ENCODE measurements at regions not wholly inside any gene's neighbourhood (a gene's known extent, or its start where the extent isn't known, plus 50 kb on each side); places are given as distances from the start of the nearest gene placed in this dataset.
"Not testable (repeated sequence)": the region's sequence is repeated elsewhere in the genome, so short reads cannot be mapped to it uniquely, and the experiment has no call there.

- no peak for ATAC-seq
These were observed 382.8 kb upstream of the POM121L12 start for GRCh38 chr7:52652621-52653020.

GRCh38 chr7:52648872-52649271 is 386.6 kb upstream of the POM121L12 start:
- DNase-seq (ENCODE audit: missing footprints) (no peak), ATAC-seq (no peak)
- intact Hi-C loops (cut with DNase I): no loop called here

More at GRCh38 chr7:52652621-52653020, 382.8 kb upstream of the POM121L12 start:
- DNase-seq (ENCODE audit: missing footprints): no peak
- intact Hi-C loops (cut with DNase I): no loop called here

- DNase-seq (ENCODE audit: missing footprints): no peak
- intact Hi-C loops (cut with DNase I): no loop called here
- no peak for ATAC-seq
These were observed 388.4 kb upstream of the POM121L12 start for GRCh38 chr7:52647046-52647445.

- ATAC-seq (no peak), DNase-seq (ENCODE audit: missing footprints) (no peak)
- intact Hi-C loops (cut with DNase I): no loop called here
These were observed 395.5 kb upstream of the POM121L12 start for GRCh38 chr7:52639981-52640380.

- ATAC-seq (no peak), DNase-seq (ENCODE audit: missing footprints) (no peak)
- intact Hi-C loops (cut with DNase I): no loop called here
These were observed 396.3 kb upstream of the POM121L12 start for GRCh38 chr7:52639126-52639525.

GRCh38 chr7:52635021-52635420 is 400.4 kb upstream of the POM121L12 start:
- DNase-seq (ENCODE audit: missing footprints) (no peak), ATAC-seq (no peak)
- intact Hi-C loops (cut with DNase I): no loop called here

GRCh38 chr7:52620849-52621248 is 414.6 kb upstream of the POM121L12 start:
- DNase-seq (ENCODE audit: missing footprints): no peak
- intact Hi-C loops (cut with DNase I): no loop called here
- no peak for ATAC-seq

- ATAC-seq (no peak), DNase-seq (ENCODE audit: missing footprints) (no peak)
- intact Hi-C loops (cut with DNase I): no loop called here
These were observed 418.9 kb upstream of the POM121L12 start for GRCh38 chr7:52616552-52616951.

- ATAC-seq (no peak), DNase-seq (ENCODE audit: missing footprints) (no peak)
- intact Hi-C loops (cut with DNase I): no loop called here
These were observed 420.3 kb upstream of the POM121L12 start for GRCh38 chr7:52615021-52615695.

- intact Hi-C loops (cut with DNase I): no loop called here
- no peak for DNase-seq (ENCODE audit: missing footprints)
- ATAC-seq: no peak
These were observed 425.9 kb upstream of the POM121L12 start for GRCh38 chr7:52609511-52609910.

GRCh38 chr7:52592698-52593097 is 442.7 kb upstream of the POM121L12 start:
- no peak for DNase-seq (ENCODE audit: missing footprints)
- intact Hi-C loops (cut with DNase I): no loop called here
- no peak for ATAC-seq

- intact Hi-C loops (cut with DNase I): no loop called here
- DNase-seq (ENCODE audit: missing footprints) (no peak), ATAC-seq (no peak)
These were observed 448.7 kb upstream of the POM121L12 start for GRCh38 chr7:52586704-52587103.

- DNase-seq (ENCODE audit: missing footprints) (no peak), ATAC-seq (no peak)
- intact Hi-C loops (cut with DNase I): no loop called here
These were observed 451.4 kb upstream of the POM121L12 start for GRCh38 chr7:52584041-52584440.

GRCh38 chr7:52573141-52573540 is 462.3 kb upstream of the POM121L12 start:
- ATAC-seq; DNase-seq (ENCODE audit: missing footprints); intact Hi-C loops (cut with DNase I): not testable (repeated sequence)

GRCh38 chr7:52571026-52571425 is 464.4 kb upstream of the POM121L12 start:
- intact Hi-C loops (cut with DNase I): no loop called here
- ATAC-seq (no peak), DNase-seq (ENCODE audit: missing footprints) (no peak)

GRCh38 chr7:52569151-52569550 is 466.3 kb upstream of the POM121L12 start:
- DNase-seq (ENCODE audit: missing footprints): no peak
- intact Hi-C loops (cut with DNase I): no loop called here
- no peak for ATAC-seq

- intact Hi-C loops (cut with DNase I): no loop called here
- DNase-seq (ENCODE audit: missing footprints) (no peak), ATAC-seq (no peak)
These were observed 469.5 kb upstream of the POM121L12 start for GRCh38 chr7:52565974-52566373.

GRCh38 chr7:52555805-52556204 is 479.6 kb upstream of the POM121L12 start:
- intact Hi-C loops (cut with DNase I): no loop called here
- ATAC-seq (no peak), DNase-seq (ENCODE audit: missing footprints) (no peak)

- intact Hi-C loops (cut with DNase I): no loop called here
- ATAC-seq (no peak), DNase-seq (ENCODE audit: missing footprints) (no peak)
These were observed 488.0 kb upstream of the POM121L12 start for GRCh38 chr7:52547308-52547910.

- DNase-seq (ENCODE audit: missing footprints); intact Hi-C loops (cut with DNase I); ATAC-seq: not testable (repeated sequence)
These were observed 494.2 kb upstream of the POM121L12 start for GRCh38 chr7:52541198-52541765.
